GM23248 (cell line): ENCODE measurements at regions not wholly inside any gene's neighbourhood (a gene's known extent, or its start where the extent isn't known, plus 50 kb on each side); places are given as distances from the start of the nearest gene placed in this dataset.
"Not testable (repeated sequence)": the region's sequence is repeated elsewhere in the genome, so short reads cannot be mapped to it uniquely, and the experiment has no call there.

ENCODE experiments used
- DNase-seq: peaks from one replicate; pipeline ENCODE4 v3.0.0-alpha.2; 2015
- H2AFZ ChIP-seq: fragments of 200-600 bp; sonication (generic); 2 replicates; pipeline ENCODE4 v1.6.1; 2016; ENCODE audit warnings: antibody characterized with exemption
- H3F3A ChIP-seq: fragments of 200-600 bp; sonication (generic); 2 replicates; pipeline ENCODE4 v1.6.1; 2016; ENCODE audit warnings: mild to moderate bottlenecking, antibody characterized with exemption, mixed run types; ENCODE audit not compliant: insufficient read depth
- H3K27ac ChIP-seq: fragments of 200-600 bp; sonication (generic); 2 replicates; pipeline ENCODE4 v1.5.1; 2016; ENCODE audit warnings: mild to moderate bottlenecking
- H3K27me3 ChIP-seq: fragments of 200-600 bp; sonication (generic); replicated peaks from 2 replicates; pipeline ENCODE4 v1.6.1; 2016; ENCODE audit warnings: mild to moderate bottlenecking; ENCODE audit not compliant: insufficient read depth
- H3K36me3 ChIP-seq: fragments of 200-600 bp; sonication (generic); 2 replicates; pipeline ENCODE4 v1.6.1; 2016; ENCODE audit warnings: low read depth, mild to moderate bottlenecking
- H3K4me1 ChIP-seq: fragments of 200-600 bp; sonication (generic); 2 replicates; pipeline ENCODE4 v1.6.1; 2016; ENCODE audit warnings: mild to moderate bottlenecking; ENCODE audit not compliant: insufficient read depth
- H3K4me2 ChIP-seq: fragments of 200-600 bp; sonication (generic); one replicate; pipeline ENCODE4 v1.6.1; 2016; ENCODE audit warnings: mild to moderate bottlenecking; ENCODE audit not compliant: unreplicated experiment
- H3K4me3 ChIP-seq: fragments of 200-600 bp; sonication (generic); 2 replicates; pipeline ENCODE4 v1.5.1; 2016; ENCODE audit warnings: mild to moderate bottlenecking
- H3K79me2 ChIP-seq: fragments of 200-600 bp; sonication (generic); 2 replicates; pipeline ENCODE4 v1.6.1; 2016; ENCODE audit warnings: mild to moderate bottlenecking; ENCODE audit not compliant: insufficient read depth
- H3K9ac ChIP-seq: fragments of 200-600 bp; sonication (generic); 2 replicates; pipeline ENCODE4 v1.6.1; 2016; ENCODE audit warnings: mild to moderate bottlenecking
- H3K9me2 ChIP-seq: fragments of 200-600 bp; sonication (generic); 2 replicates; pipeline ENCODE4 v1.6.1; 2016; ENCODE audit warnings: mixed run types, mild to moderate bottlenecking, moderate library complexity; ENCODE audit not compliant: insufficient read depth
- H3K9me3 ChIP-seq: fragments of 200-600 bp; sonication (generic); one replicate; pipeline ENCODE4 v1.6.1; 2017; ENCODE audit warnings: low read depth
- H4K20me1 ChIP-seq: fragments of 200-600 bp; sonication (generic); 2 replicates; pipeline ENCODE4 v1.6.0; 2016; ENCODE audit not compliant: insufficient read depth
- EZH2 ChIP-seq: fragments of 200-600 bp; sonication (generic); IDR thresholded peaks from 2 replicates; pipeline ENCODE4 v1.6.1; 2018; ENCODE audit warnings: antibody characterized with exemption, mild to moderate bottlenecking; ENCODE audit not compliant: insufficient read depth, poor library complexity, severe bottlenecking
- EZH2phosphoT487 ChIP-seq: fragments of 200-600 bp; sonication (generic); IDR thresholded peaks from 2 replicates; pipeline ENCODE4 v1.6.1; 2018; ENCODE audit warnings: antibody characterized with exemption, moderate library complexity, mild to moderate bottlenecking, low read depth; ENCODE audit not compliant: insufficient read depth
- WGBS, 2 experiments: methylation state at CpG; one replicate each; pipeline ENCODE4 v1.1.6; 2015 to 2017; ENCODE audit warnings: low lambda C conversion rate in 2 of 2, low coverage in 1 of 2; ENCODE audit errors: missing lambda C conversion rate in 2 of 2; 5-methylcytosine and 5-hydroxymethylcytosine counted together
- in situ Hi-C: fragments of 300-500 bp; cut with MboI; formaldehyde crosslinking; loops from 2 replicates; pipeline ENCODE4 v1.15.0; 2020

- H3K4me2 ChIP-seq: no peak overlapping the region
- H3F3A ChIP-seq: no peaks in the 10 kb centered on the region
- DNase-seq: no peak
- WGBS, 2 experiments: 81 to 86% methylated on average over 4 of the region's 4 CpGs
- no peaks in the 10 kb centered on the region for H4K20me1 ChIP-seq
- H3K9ac ChIP-seq: no peak overlapping the region
- H3K4me3 ChIP-seq: no peak overlapping the region
- TF ChIP-seq EZH2 (no peak), EZH2phosphoT487 (no peak)
- in situ Hi-C loops: no loop called here
- H3K27ac ChIP-seq: no peak overlapping the region
- H3K4me1 ChIP-seq: no peaks in the 10 kb centered on the region
- no peaks in the 10 kb centered on the region for H3K9me2 ChIP-seq
- H3K27me3 ChIP-seq: no peaks in the 10 kb centered on the region
- no peaks in the 10 kb centered on the region for H3K36me3 ChIP-seq
- no peaks in the 10 kb centered on the region for H3K9me3 ChIP-seq
- H3K79me2 ChIP-seq: no peaks in the 10 kb centered on the region
- H2AFZ ChIP-seq: no peak overlapping the region
Observed at GRCh38 chr5:82439750-82440445, 161.7 kb upstream of the RPS23 start.

GRCh38 chr5:82437565-82437964, 159.4 kb upstream of the RPS23 start:
- H3K36me3 ChIP-seq, H3K79me2 ChIP-seq, H3K4me1 ChIP-seq, H3F3A ChIP-seq, H4K20me1 ChIP-seq, H3K9ac ChIP-seq, H3K27me3 ChIP-seq, H3K4me3 ChIP-seq, H3K27ac ChIP-seq, in situ Hi-C loops, H3K4me2 ChIP-seq, H3K9me3 ChIP-seq, H3K9me2 ChIP-seq, DNase-seq, H2AFZ ChIP-seq: not testable (repeated sequence)
- 65 to 74% methylated on average over 4 of the region's 4 CpGs for WGBS, 2 experiments

- 52 to 56% methylated on average over 2 of the region's 2 CpGs for WGBS, 2 experiments
- Histone ChIP-seq H3F3A (no peaks in the 10 kb centered on the region), H3K27me3 (no peaks in the 10 kb centered on the region), H3K27ac (no peak overlapping the region), H3K9me2 (no peaks in the 10 kb centered on the region), H3K9me3 (no peaks in the 10 kb centered on the region), H3K36me3 (no peaks in the 10 kb centered on the region), H3K4me3 (no peak overlapping the region), H3K4me2 (no peak overlapping the region), H3K4me1 (no peaks in the 10 kb centered on the region), H4K20me1 (no peaks in the 10 kb centered on the region), H2AFZ (no peak overlapping the region), H3K9ac (no peak overlapping the region), H3K79me2 (no peaks in the 10 kb centered on the region)
- in situ Hi-C loops: no loop called here
- no peak for TF ChIP-seq EZH2phosphoT487
- TF ChIP-seq EZH2: no peak
- no peak for DNase-seq
Observed at GRCh38 chr5:82436291-82436690, 158.1 kb upstream of the RPS23 start.

- H3F3A ChIP-seq, H4K20me1 ChIP-seq, H3K9me3 ChIP-seq, in situ Hi-C loops, H3K9ac ChIP-seq, H3K79me2 ChIP-seq, H3K27me3 ChIP-seq, H3K4me2 ChIP-seq, H3K36me3 ChIP-seq, DNase-seq, H3K4me3 ChIP-seq, H2AFZ ChIP-seq, H3K9me2 ChIP-seq, H3K4me1 ChIP-seq, H3K27ac ChIP-seq: not testable (repeated sequence)
- WGBS, 2 experiments: 84 to 88% methylated on average over 32 to 34 of the region's 35 CpGs
Observed at GRCh38 chr5:82434696-82435660, 156.8 kb upstream of the RPS23 start.
